ENCODE measurements at regions not wholly inside any gene's neighbourhood (a gene's known extent, or its start where the extent isn't known, plus 50 kb on each side); places are given as distances from the start of the nearest gene placed in this dataset.

DNA sequence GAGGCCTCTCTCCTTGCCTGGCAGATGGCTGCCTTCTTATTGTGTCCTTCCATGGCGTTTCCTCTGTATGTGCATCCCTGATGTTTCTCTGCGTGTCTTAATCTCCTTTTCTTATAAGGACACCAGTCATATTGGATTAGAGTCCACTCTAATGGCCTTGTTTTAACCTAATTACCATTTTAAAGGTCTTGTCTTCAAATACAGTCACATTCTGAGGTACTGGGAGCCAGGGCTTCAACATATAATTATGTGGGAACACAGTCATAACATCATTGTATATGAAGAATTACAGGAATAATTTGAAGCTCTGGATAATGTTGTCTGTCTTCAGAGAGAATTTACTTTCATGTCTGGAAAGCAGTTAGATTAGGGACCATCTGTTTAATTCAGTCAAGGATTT is 56.4 kb upstream of the PTGFR start:
- no peak for DNase-seq

DNA sequence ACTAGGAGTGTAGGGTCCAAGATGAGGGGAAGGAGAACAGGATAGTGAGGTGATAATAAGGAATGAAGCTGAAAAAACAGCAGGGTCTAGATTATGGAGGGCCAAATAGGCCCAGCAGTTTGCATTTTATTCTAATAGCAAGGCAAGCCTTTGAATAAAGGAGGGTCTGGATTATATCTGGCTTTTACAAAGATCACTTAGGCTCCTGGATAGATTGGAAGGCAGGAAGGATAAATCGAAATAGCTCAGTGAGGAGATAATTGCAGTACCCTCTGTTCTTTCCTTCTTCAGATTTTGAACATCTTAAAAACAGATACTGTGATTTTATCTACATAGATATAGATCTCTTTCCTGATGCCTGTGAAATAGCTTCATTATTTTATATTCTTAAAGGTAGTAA is 53.8 kb upstream of the PTGFR start:
- DNase-seq, result no peak

DNA sequence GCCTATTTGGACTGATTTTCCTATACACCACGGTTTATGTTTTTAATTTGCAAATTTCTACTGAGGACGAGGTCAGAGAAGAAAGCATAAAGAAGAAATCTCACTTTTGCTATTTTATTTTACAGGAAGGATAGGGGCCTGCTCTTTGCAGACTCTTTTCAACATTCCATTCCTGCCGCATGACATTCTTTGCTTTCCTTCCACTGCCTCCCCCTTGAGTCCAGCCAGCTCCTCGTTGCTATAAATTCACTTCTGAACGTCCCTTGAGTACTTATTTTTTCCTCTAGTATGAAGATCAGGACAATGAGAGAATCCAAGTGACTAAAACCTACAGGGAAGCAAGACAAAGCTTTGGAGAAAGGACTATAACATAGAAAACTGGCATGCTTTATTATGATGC is 53.4 kb upstream of the PTGFR start:
- DNase-seq, result no peak

DNA sequence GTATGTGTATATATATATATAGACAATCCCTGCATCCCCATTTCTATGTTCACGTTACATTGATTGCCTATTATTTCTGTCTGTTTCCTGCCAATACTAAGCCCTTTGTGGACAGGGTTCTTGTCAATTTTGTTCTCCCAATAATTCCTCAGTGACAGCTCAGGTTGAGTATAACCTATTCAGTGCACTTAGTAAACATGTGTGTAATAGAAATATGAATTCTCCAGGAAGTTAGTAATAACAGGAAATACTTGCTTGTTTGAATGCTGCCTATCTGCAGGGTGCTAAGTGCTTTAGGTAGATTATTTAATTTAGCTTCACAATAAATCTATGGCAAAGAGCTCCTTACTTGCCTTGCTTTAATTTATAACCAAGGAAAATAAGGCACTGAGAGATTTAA is 52.8 kb upstream of the PTGFR start:
- DNase-seq, result no peak

DNA sequence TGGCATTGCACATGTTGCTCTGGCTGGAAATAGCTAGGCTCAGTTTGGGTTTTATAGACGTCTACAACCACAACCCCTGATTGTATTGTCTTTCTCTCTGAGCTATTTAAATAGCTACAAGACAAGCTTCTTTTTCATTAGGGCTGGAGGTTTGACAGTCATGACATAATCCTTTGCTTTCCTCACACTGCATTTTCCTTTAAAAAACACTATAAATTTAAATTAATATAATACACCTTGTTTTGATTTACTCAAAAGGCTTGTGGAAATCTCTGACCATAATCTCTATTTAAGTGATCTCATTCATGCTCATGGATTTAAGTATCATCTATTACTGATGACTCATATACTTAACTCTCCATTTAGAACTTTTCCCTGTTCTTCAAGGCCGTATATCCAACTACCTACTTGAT is 50.4 kb upstream of the PTGFR start:
- DNase-seq, result no peak
